ENCODE measurements at regions not wholly inside any gene's neighbourhood (a gene's known extent, or its start where the extent isn't known, plus 50 kb on each side); places are given as distances from the start of the nearest gene placed in this dataset.

DNA sequence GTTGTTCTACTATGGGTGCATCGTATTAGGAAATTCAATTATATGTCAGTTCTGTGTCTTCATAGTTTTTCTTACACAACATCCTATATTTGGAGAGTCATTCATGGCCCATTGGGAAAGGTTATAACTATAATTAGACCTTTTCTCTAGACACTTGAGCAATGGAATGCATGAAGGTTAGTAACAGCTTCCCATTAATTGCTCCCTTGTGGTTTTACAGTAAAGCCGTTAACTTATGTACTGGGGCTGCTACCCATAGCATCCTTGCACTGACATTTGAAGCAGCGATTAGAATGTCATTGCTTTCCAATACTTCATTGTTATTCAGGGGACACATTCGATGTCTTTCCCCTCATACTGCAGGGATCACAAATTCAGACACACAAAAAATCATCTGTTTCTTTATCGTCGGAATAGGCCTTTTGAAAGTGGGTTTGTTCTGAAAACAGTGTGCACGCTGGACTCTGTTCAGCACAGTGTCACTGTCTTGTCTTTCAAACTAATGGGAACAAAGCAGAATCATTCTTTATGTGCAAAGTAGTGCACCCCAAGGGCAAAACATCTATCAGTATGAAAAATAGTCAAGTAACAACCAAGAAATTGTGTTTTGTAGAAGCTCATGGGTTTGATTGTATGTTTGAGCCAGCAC is 634.3 kb upstream of the MAP3K7 start:
- TF ChIP-seq, protein P1, sequence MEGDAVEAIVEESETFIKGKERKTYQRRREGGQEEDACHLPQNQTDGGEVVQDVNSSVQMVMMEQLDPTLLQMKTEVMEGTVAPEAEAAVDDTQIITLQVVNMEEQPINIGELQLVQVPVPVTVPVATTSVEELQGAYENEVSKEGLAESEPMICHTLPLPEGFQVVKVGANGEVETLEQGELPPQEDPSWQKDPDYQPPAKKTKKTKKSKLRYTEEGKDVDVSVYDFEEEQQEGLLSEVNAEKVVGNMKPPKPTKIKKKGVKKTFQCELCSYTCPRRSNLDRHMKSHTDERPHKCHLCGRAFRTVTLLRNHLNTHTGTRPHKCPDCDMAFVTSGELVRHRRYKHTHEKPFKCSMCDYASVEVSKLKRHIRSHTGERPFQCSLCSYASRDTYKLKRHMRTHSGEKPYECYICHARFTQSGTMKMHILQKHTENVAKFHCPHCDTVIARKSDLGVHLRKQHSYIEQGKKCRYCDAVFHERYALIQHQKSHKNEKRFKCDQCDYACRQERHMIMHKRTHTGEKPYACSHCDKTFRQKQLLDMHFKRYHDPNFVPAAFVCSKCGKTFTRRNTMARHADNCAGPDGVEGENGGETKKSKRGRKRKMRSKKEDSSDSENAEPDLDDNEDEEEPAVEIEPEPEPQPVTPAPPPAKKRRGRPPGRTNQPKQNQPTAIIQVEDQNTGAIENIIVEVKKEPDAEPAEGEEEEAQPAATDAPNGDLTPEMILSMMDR (optimal IDR thresholded peaks at IDR 0.05 in 1 of 3, IDR thresholded peaks at IDR 0.05 in 1 of 3, conservative IDR thresholded peaks at IDR 0.05 in 1 of 3; ENCODE audit: extremely low read depth in 1 of 3, insufficient read depth in 2 of 3, low read length in 3 of 3), result no peak
- no peak for TF ChIP-seq EZH2 (IDR thresholded peaks at IDR 0.05; ENCODE audit: low read length)

Data from keratinocyte (primary cell).